BJ (cell line): ENCODE measurements at regions not wholly inside any gene's neighbourhood (a gene's known extent, or its start where the extent isn't known, plus 50 kb on each side); places are given as distances from the start of the nearest gene placed in this dataset.

Experiments used
- CTCF ChIA-PET: fragments of 350-600 bp; formaldehyde crosslinking; extraction: SDS; loops from one replicate; lab custom pipeline; 2021; ENCODE audit warnings: antibody characterized with exemption, inconsistent platforms; lab: Yijun Ruan, JAX
- POLR2A ChIA-PET: fragments of 300-600 bp; sonication (Branson Sonifier 250); formaldehyde crosslinking; extraction: SDS; loops from one replicate; lab custom pipeline; 2021; ENCODE audit warnings: antibody characterized with exemption; lab: Charles Lee
- DNase-seq: peaks from one replicate; pipeline ENCODE4 v3.0.0-alpha.2; 2011; ENCODE audit warnings: low read depth
- H3K27me3 ChIP-seq: 2 replicates; pipeline ENCODE4 v1.6.0; 2011; ENCODE audit warnings: low read length; ENCODE audit not compliant: control insufficient read depth, insufficient read depth
- H3K36me3 ChIP-seq: 2 replicates; pipeline ENCODE4 v1.5.1; 2011; ENCODE audit warnings: low read length; ENCODE audit not compliant: control insufficient read depth, insufficient read depth
- H3K4me3 ChIP-seq: 2 replicates; pipeline ENCODE4 v1.5.1; 2011; ENCODE audit warnings: low read depth, mild to moderate bottlenecking, control low read depth, low read length
- CTCF ChIP-seq: IDR thresholded peaks from 2 replicates; pipeline ENCODE4 v1.5.1; 2011; ENCODE audit warnings: low read depth, mild to moderate bottlenecking, control low read depth, inconsistent platforms, low read length, moderate library complexity; ENCODE audit not compliant: insufficient read depth

GRCh38 chr2:13492262-13492661 is 775.5 kb downstream of the TRIB2 start:
- POLR2A ChIA-PET = no interaction called here

GRCh38 chr2:13495051-13495450 is 778.3 kb downstream of the TRIB2 start:
- DNase-seq = no peak
- H3K36me3 ChIP-seq = no peaks in the 10 kb centered on the region
- no peak overlapping the region for H3K4me3 ChIP-seq
- POLR2A ChIA-PET = no interaction called here
- CTCF ChIA-PET = no interaction called here
- H3K27me3 ChIP-seq = no peaks in the 10 kb centered on the region
- TF ChIP-seq CTCF = no peak

More at GRCh38 chr2:13492262-13492661, 775.5 kb downstream of the TRIB2 start:
- no peak for TF ChIP-seq CTCF
- H3K4me3 ChIP-seq = no peak overlapping the region
- H3K27me3 ChIP-seq = no peaks in the 10 kb centered on the region
- DNase-seq = no peak
- H3K36me3 ChIP-seq = no peaks in the 10 kb centered on the region
- CTCF ChIA-PET = no interaction called here

- TF ChIP-seq CTCF = no peak
- Histone ChIP-seq H3K27me3 (no peaks in the 10 kb centered on the region), H3K4me3 (no peak overlapping the region), H3K36me3 (no peaks in the 10 kb centered on the region)
- POLR2A ChIA-PET = no interaction called here
- CTCF ChIA-PET = no interaction called here
- DNase-seq = no peak
These were observed 788.1 kb downstream of the TRIB2 start for GRCh38 chr2:13504808-13505207.

GRCh38 chr2:13508671-13509070 is 791.9 kb downstream of the TRIB2 start:
- no peak for TF ChIP-seq CTCF
- POLR2A ChIA-PET = no interaction called here
- CTCF ChIA-PET = no interaction called here
- Histone ChIP-seq H3K27me3 (no peaks in the 10 kb centered on the region), H3K36me3 (no peaks in the 10 kb centered on the region), H3K4me3 (no peak overlapping the region)
- no peak for DNase-seq

GRCh38 chr2:13515254-13515653 is 798.5 kb downstream of the TRIB2 start:
- Histone ChIP-seq H3K4me3 (no peak overlapping the region), H3K27me3 (no peaks in the 10 kb centered on the region), H3K36me3 (no peaks in the 10 kb centered on the region)
- ChIA-PET POLR2A (no interaction called here), CTCF (no interaction called here)
- no peak for TF ChIP-seq CTCF
- DNase-seq = no peak
